ENCODE measurements at regions not wholly inside any gene's neighbourhood (a gene's known extent, or its start where the extent isn't known, plus 50 kb on each side); places are given as distances from the start of the nearest gene placed in this dataset.
A peak's percentile ranks its signal among the peaks of the same experiment; 100 is the strongest.

- no peak for DNase-seq (ENCODE audit: low read depth)
Observed at GRCh38 chr6:50217841-50218240, 168.1 kb upstream of the DEFB112 start.

GRCh38 chr6:50236164-50236563, 186.4 kb upstream of the DEFB112 start:
- DNase-seq (ENCODE audit: low read depth): no peak

GRCh38 chr6:50239853-50240252, 190.1 kb upstream of the DEFB112 start:
- DNase-seq (ENCODE audit: low read depth): no peak

GRCh38 chr6:50240986-50241385, 191.3 kb upstream of the DEFB112 start:
- no peak for DNase-seq (ENCODE audit: low read depth)

GRCh38 chr6:50249493-50249892, 199.8 kb upstream of the DEFB112 start:
- no peak for DNase-seq (ENCODE audit: low read depth)

- DNase-seq (ENCODE audit: low read depth): no peak
Observed at GRCh38 chr6:50257322-50257721, 207.6 kb upstream of the DEFB112 start.

- DNase-seq (ENCODE audit: low read depth): no peak
Observed at GRCh38 chr6:50259903-50260302, 210.2 kb upstream of the DEFB112 start.

GRCh38 chr6:50264995-50265571, 215.4 kb upstream of the DEFB112 start:
- no peak for DNase-seq (ENCODE audit: low read depth)

GRCh38 chr6:50270415-50270814, 220.7 kb upstream of the DEFB112 start:
- no peak for DNase-seq (ENCODE audit: low read depth)

GRCh38 chr6:50271266-50271665, 221.5 kb upstream of the DEFB112 start:
- DNase-seq (ENCODE audit: low read depth): no peak

GRCh38 chr6:50271817-50272216, 222.1 kb upstream of the DEFB112 start:
- no peak for DNase-seq (ENCODE audit: low read depth)

- DNase-seq (ENCODE audit: low read depth): peak; percentile 13
Observed at GRCh38 chr6:50272611-50273010, 222.9 kb upstream of the DEFB112 start.

GRCh38 chr6:50276771-50277261, 227.1 kb upstream of the DEFB112 start:
- no peak for DNase-seq (ENCODE audit: low read depth)

GRCh38 chr6:50277774-50278173, 228.0 kb upstream of the DEFB112 start:
- DNase-seq (ENCODE audit: low read depth): no peak

GRCh38 chr6:50278663-50279062, 228.9 kb upstream of the DEFB112 start:
- no peak for DNase-seq (ENCODE audit: low read depth)

- no peak for DNase-seq (ENCODE audit: low read depth)
Observed at GRCh38 chr6:50285735-50286134, 236.0 kb upstream of the DEFB112 start.

- DNase-seq (ENCODE audit: low read depth): no peak
Observed at GRCh38 chr6:50288241-50288640, 238.5 kb upstream of the DEFB112 start.

- no peak for DNase-seq (ENCODE audit: low read depth)
Observed at GRCh38 chr6:50288881-50289280, 239.2 kb upstream of the DEFB112 start.

GRCh38 chr6:50289366-50289765, 239.6 kb upstream of the DEFB112 start:
- DNase-seq (ENCODE audit: low read depth): no peak

- no peak for DNase-seq (ENCODE audit: low read depth)
Observed at GRCh38 chr6:50301307-50301706, 251.6 kb upstream of the DEFB112 start.

GRCh38 chr6:50305660-50306059, 255.9 kb upstream of the DEFB112 start:
- peak; percentile 34 for DNase-seq (ENCODE audit: low read depth)

GRCh38 chr6:50318536-50318935, 268.8 kb upstream of the DEFB112 start:
- no peak for DNase-seq (ENCODE audit: low read depth)

GRCh38 chr6:50330347-50330746, 280.6 kb upstream of the DEFB112 start:
- no peak for DNase-seq (ENCODE audit: low read depth)

GRCh38 chr6:50330963-50331362, 281.2 kb upstream of the DEFB112 start:
- no peak for DNase-seq (ENCODE audit: low read depth)

Measured in RPMI7951 (cell line).